H9 (cell line): ENCODE measurements at regions not wholly inside any gene's neighbourhood (a gene's known extent, or its start where the extent isn't known, plus 50 kb on each side); places are given as distances from the start of the nearest gene placed in this dataset.

Experiments
- DNase-seq: peaks from one replicate; pipeline ENCODE4 v3.0.0-alpha.2; 2017
- H2AFZ ChIP-seq: one replicate; pipeline ENCODE4 v1.6.1; 2013; ENCODE audit warnings: mild to moderate bottlenecking, low read length, control low read depth, moderate library complexity
- H2AK5ac ChIP-seq: 2 replicates; pipeline ENCODE4 v1.6.1; 2013; ENCODE audit warnings: low read length, control low read depth, mixed read lengths; ENCODE audit not compliant: insufficient read length
- H2BK120ac ChIP-seq: one replicate; pipeline ENCODE4 v1.6.1; 2013; ENCODE audit warnings: low read depth, mild to moderate bottlenecking, low read length, control low read depth, inconsistent platforms; ENCODE audit not compliant: poor library complexity, severe bottlenecking
- H2BK12ac ChIP-seq: 2 replicates; pipeline ENCODE4 v1.6.1; 2013; ENCODE audit warnings: low read length, control low read depth, mixed read lengths, low read depth; ENCODE audit not compliant: insufficient read length
- H2BK15ac ChIP-seq: 2 replicates; pipeline ENCODE4 v1.6.1; 2013; ENCODE audit warnings: low read depth, low read length, control low read depth
- H2BK20ac ChIP-seq: one replicate; pipeline ENCODE4 v1.6.1; 2013; ENCODE audit warnings: low read depth, mild to moderate bottlenecking, low read length, control low read depth, inconsistent platforms; ENCODE audit not compliant: poor library complexity, severe bottlenecking
- H2BK5ac ChIP-seq: 2 replicates; pipeline ENCODE4 v1.6.1; 2013; ENCODE audit warnings: low read length, control low read depth, mixed read lengths; ENCODE audit not compliant: insufficient read length
- H3K14ac ChIP-seq: 2 replicates; pipeline ENCODE4 v1.6.1; 2013; ENCODE audit warnings: low read length, control low read depth; ENCODE audit not compliant: insufficient read depth
- H3K18ac ChIP-seq: 2 replicates; pipeline ENCODE4 v1.6.1; 2013; ENCODE audit warnings: low read depth, mild to moderate bottlenecking, mixed read lengths, low read length, control low read depth; ENCODE audit not compliant: insufficient read length
- H3K23ac ChIP-seq: 2 replicates; pipeline ENCODE4 v1.6.1; 2013; ENCODE audit warnings: low read length, control low read depth, mixed read lengths, low read depth; ENCODE audit not compliant: insufficient read length
- H3K23me2 ChIP-seq: 2 replicates; pipeline ENCODE4 v1.6.1; 2013; ENCODE audit warnings: low read depth, mild to moderate bottlenecking, mixed read lengths, low read length, control low read depth; ENCODE audit not compliant: insufficient read length, poor library complexity, severe bottlenecking
- H3K27ac ChIP-seq: 2 replicates; pipeline ENCODE4 v1.5.1; 2013; ENCODE audit warnings: low read length, control low read depth, mixed read lengths, low read depth; ENCODE audit not compliant: insufficient read length
- H3K27me3 ChIP-seq: 2 replicates; pipeline ENCODE4 v1.6.1; 2013; ENCODE audit warnings: low read length, control low read depth, inconsistent platforms; ENCODE audit not compliant: insufficient read depth
- H3K4ac ChIP-seq: 2 replicates; pipeline ENCODE4 v1.6.1; 2013; ENCODE audit warnings: low read depth, mild to moderate bottlenecking, control low read depth, inconsistent platforms, low read length, moderate library complexity
- H3K4me1 ChIP-seq: 2 replicates; pipeline ENCODE4 v1.6.1; 2013; ENCODE audit warnings: low read length, control low read depth, inconsistent platforms; ENCODE audit not compliant: insufficient read depth
- H3K4me2 ChIP-seq: 2 replicates; pipeline ENCODE4 v1.6.1; 2013; ENCODE audit warnings: low read length, control low read depth, mixed read lengths; ENCODE audit not compliant: insufficient read length, insufficient read depth
- H3K56ac ChIP-seq: 2 replicates; pipeline ENCODE4 v1.6.1; 2013; ENCODE audit warnings: low read depth, mild to moderate bottlenecking, mixed read lengths, low read length, control low read depth; ENCODE audit not compliant: insufficient read length
- H3K79me1 ChIP-seq: 2 replicates; pipeline ENCODE4 v1.6.1; 2013; ENCODE audit warnings: low read depth, mild to moderate bottlenecking, moderate library complexity, low read length, control low read depth, inconsistent platforms; ENCODE audit not compliant: insufficient read depth, poor library complexity, severe bottlenecking
- H3K79me2 ChIP-seq: 2 replicates; pipeline ENCODE4 v1.6.1; 2013; ENCODE audit warnings: low read length, control low read depth, inconsistent platforms; ENCODE audit not compliant: insufficient read depth
- H3K9ac ChIP-seq: 2 replicates; pipeline ENCODE4 v1.6.1; 2013; ENCODE audit warnings: low read length, control low read depth, mixed read lengths; ENCODE audit not compliant: insufficient read length; ENCODE audit errors: extremely low read depth
- H3K9me3 ChIP-seq: one replicate; pipeline ENCODE4 v1.6.1; 2013; ENCODE audit warnings: low read depth, low read length, inconsistent platforms; ENCODE audit not compliant: control insufficient read depth
- H3T11ph ChIP-seq: one replicate; pipeline ENCODE4 v1.6.1; 2013; ENCODE audit warnings: mild to moderate bottlenecking, low read length, control low read depth, inconsistent platforms
- H4K20me1 ChIP-seq: one replicate; pipeline ENCODE4 v1.6.1; 2013; ENCODE audit not compliant: control insufficient read depth, insufficient read length, insufficient read depth
- H4K5ac ChIP-seq: 2 replicates; pipeline ENCODE4 v1.6.1; 2013; ENCODE audit warnings: low read depth, mild to moderate bottlenecking, mixed read lengths, low read length, control low read depth; ENCODE audit not compliant: insufficient read length
- H4K8ac ChIP-seq: replicated peaks from 2 replicates; pipeline ENCODE4 v1.6.1; 2013; ENCODE audit warnings: low read length, control low read depth, mixed read lengths, low read depth; ENCODE audit not compliant: insufficient read length
- H4K91ac ChIP-seq: 2 replicates; pipeline ENCODE4 v1.6.1; 2013; ENCODE audit warnings: low read depth, mild to moderate bottlenecking, moderate library complexity, mixed read lengths, low read length, control low read depth; ENCODE audit not compliant: insufficient read length
- H3K27ac Mint-ChIP-seq, 3 experiments: 2 replicates in 2 of 3; 3 replicates in 1 of 3; pipeline ENCODE4 v1.8.0; 2020 to 2021; ENCODE audit warnings: mixed read lengths in 3 of 3, mild to moderate bottlenecking in 1 of 3, moderate library complexity in 1 of 3
- H3K27me3 Mint-ChIP-seq: 2 replicates; pipeline ENCODE4 v1.8.0; 2021; ENCODE audit warnings: low read depth, mild to moderate bottlenecking, moderate library complexity, mixed read lengths
- H3K36me3 Mint-ChIP-seq, 3 experiments: 2 replicates in 2 of 3; 3 replicates in 1 of 3; pipeline ENCODE4 v1.8.0; 2020 to 2021; ENCODE audit warnings: low read depth in 3 of 3, mixed read lengths in 3 of 3; ENCODE audit not compliant: insufficient read depth in 1 of 3
- H3K4me1 Mint-ChIP-seq, 2 experiments: 2 replicates each; pipeline ENCODE4 v1.8.0; 2020; ENCODE audit warnings: mixed read lengths in 2 of 2
- H3K4me3 Mint-ChIP-seq, 2 experiments: 2 replicates in 1 of 2; 3 replicates in 1 of 2; pipeline ENCODE4 v1.8.0; 2020 to 2021; ENCODE audit warnings: mild to moderate bottlenecking in 2 of 2, mixed read lengths in 2 of 2, moderate library complexity in 1 of 2
- H3K9me3 Mint-ChIP-seq, 2 experiments: 2 replicates in 1 of 2; 3 replicates in 1 of 2; pipeline ENCODE4 v1.8.0; 2020; ENCODE audit warnings: mild to moderate bottlenecking in 2 of 2, mixed read lengths in 2 of 2, moderate library complexity in 1 of 2
- CTCF ChIP-seq: fragments of 200-600 bp; sonication (generic); conservative IDR thresholded peaks from 3 replicates; pipeline ENCODE4 v1.8.0; 2021; ENCODE audit warnings: antibody characterized with exemption, mild to moderate bottlenecking
- WGBS: extraction: QIAGEN DNeasy Blood & Tissue Kit; methylation state at CpG from one replicate; pipeline ENCODE4 v1.1.7; 2013; ENCODE audit warnings: missing lambda C conversion rate, low lambda C conversion rate, mixed read lengths; ENCODE audit not compliant: insufficient read length; ENCODE audit errors: extremely low coverage; 5-methylcytosine and 5-hydroxymethylcytosine counted together

DNA sequence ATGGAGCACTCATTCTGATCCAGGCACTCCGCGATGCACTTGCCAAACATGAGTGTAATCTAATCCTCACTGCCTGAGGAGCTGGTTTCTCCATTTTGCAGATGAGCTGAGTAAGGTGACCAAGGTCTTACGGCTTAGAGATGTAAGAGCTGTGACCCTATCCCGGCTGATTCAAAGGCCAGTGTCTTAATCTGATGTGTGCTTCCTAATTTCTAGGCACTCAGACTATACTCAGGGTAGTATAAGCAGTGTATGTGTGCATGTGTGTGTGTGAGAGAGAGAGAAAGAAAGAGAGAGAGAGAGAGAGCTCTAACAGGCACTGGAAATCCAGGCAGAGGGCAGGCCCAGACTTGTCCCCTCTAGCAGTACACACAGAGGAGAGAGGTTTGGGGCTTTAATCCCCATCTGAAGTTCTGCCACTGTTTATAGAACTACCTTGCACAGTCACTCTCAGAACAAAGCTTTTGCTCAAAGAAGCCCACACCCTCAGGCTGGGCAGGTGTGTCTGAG is 188.2 kb downstream of the ZBTB18 start:
- no peak overlapping the region for H4K5ac ChIP-seq
- H3K18ac ChIP-seq, result no peak overlapping the region
- H3K9me3 ChIP-seq, result no peaks in the 10 kb centered on the region
- no peaks in the 10 kb centered on the region for H3K79me1 ChIP-seq
- Mint-ChIP-seq H3K9me3 (no peaks in the 10 kb centered on the region), H3K27me3 (no peaks in the 10 kb centered on the region), H3K4me3 (no peak overlapping the region), H3K4me1 (peaks cover 5 to 9% of the 10 kb centered on the region in 2 experiments; a peak in 2 of 4 replicates), H3K36me3 (no peaks in the 10 kb centered on the region), H3K27ac (peak overlapping the region in 2 of 3 experiments; percentile 53 to 58; a peak in 1 of 7 replicates)
- H3K27me3 ChIP-seq, result no peaks in the 10 kb centered on the region
- no peak overlapping the region for H2AK5ac ChIP-seq
- H2BK120ac ChIP-seq, result no peak overlapping the region
- no peak for TF ChIP-seq CTCF
- no peak overlapping the region for H3K14ac ChIP-seq
- no peak overlapping the region for H4K8ac ChIP-seq
- H3K4me1 ChIP-seq, result no peaks in the 10 kb centered on the region
- H2BK20ac ChIP-seq, result no peak overlapping the region
- no peak overlapping the region for H3T11ph ChIP-seq
- no peaks in the 10 kb centered on the region for H3K79me2 ChIP-seq
- no peak overlapping the region for H2BK5ac ChIP-seq
- H2BK15ac ChIP-seq, result no peak overlapping the region
- H3K23me2 ChIP-seq, result no peaks in the 10 kb centered on the region
- no peak overlapping the region for H2BK12ac ChIP-seq
- WGBS, result no CpG with 5 or more reads among the region's 4 CpGs
- H4K91ac ChIP-seq, result no peak overlapping the region
- no peak for DNase-seq
- H3K23ac ChIP-seq, result no peak overlapping the region
- no peak overlapping the region for H3K9ac ChIP-seq
- H3K27ac ChIP-seq, result no peak overlapping the region
- no peak overlapping the region for H3K56ac ChIP-seq
- H2AFZ ChIP-seq, result no peak overlapping the region
- no peak overlapping the region for H3K4ac ChIP-seq
- H4K20me1 ChIP-seq, result no peaks in the 10 kb centered on the region
- H3K4me2 ChIP-seq, result no peak overlapping the region
